NCI-H82 (cell line): ENCODE measurements at regions not wholly inside any gene's neighbourhood (a gene's known extent, or its start where the extent isn't known, plus 50 kb on each side); places are given as distances from the start of the nearest gene placed in this dataset.
"Not testable (repeated sequence)": the region's sequence is repeated elsewhere in the genome, so short reads cannot be mapped to it uniquely, and the experiment has no call there.

Source experiments
- DNase-seq: peaks from one replicate; lab custom pipeline; 2025; lab: John Stamatoyannopoulos, UW

DNA sequence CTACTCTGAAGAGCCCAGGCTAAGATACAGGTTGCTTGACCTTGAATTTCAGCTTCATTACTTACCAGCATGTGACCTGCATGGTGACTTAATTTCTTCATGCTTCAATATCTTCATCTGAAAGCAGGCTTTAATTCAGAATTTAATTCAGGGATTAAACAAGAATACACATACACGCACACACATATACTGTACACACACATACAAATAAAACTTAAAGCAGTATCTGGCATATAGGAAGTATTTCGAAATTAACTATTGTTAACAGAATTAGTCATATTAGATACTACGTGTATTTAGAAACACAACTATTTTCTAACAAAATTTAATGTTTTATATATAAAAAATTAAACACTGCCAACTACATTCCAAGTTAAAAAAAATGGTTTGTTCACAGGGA, 640.3 kb downstream of the SLC6A15 start:
- no peak for DNase-seq

DNA sequence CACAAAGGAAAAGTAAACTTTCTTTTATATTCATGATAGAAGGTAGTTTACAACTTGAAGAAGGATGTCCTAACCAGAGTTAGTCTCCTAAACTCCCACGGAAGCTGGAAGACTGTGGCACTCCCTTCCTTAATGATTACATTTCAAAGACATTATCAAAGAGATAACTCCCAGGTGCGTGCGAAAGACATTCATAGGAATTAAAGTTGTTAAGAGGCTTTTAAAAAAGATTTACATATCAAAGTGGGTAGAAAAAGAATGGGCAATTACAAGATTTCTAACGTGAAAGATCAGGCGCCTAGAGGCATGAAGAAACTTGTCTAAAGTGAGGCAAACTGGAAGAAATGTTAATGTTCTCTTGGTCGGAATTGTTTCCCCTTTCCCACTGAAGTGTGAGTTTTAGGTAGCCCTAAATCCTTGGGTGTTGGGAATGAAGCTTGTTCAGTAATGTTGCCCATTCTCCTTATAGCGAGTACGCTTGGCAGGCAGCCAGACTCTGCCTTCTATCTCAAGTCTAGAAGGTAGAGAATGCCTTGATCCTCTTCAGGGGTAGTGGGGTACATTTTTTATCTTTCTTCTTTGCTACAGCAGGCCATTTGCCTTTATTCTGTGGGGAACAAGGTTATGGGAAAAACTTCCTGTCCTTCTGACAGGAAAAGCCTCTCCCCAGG, 642.0 kb downstream of the SLC6A15 start:
- peak; percentile 49 for DNase-seq

DNA sequence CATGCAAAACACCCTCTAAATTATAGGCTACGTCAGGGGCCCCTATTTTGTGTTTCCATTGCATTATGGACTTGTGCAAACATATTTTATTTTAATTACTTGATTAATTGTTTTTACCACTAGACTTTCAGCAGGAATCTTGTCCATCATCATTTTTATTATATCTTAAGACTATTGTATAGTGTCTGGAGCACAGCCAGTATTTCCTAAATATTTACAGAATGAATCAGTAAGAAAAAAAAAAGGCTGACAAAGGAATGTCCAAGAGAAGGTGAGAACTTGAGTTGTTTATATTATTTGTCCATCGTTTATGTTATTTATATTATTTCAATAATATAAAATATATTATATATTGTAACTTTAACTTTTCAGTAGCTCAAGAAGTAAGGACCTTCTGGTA, 664.7 kb downstream of the SLC6A15 start:
- DNase-seq, result no peak

DNA sequence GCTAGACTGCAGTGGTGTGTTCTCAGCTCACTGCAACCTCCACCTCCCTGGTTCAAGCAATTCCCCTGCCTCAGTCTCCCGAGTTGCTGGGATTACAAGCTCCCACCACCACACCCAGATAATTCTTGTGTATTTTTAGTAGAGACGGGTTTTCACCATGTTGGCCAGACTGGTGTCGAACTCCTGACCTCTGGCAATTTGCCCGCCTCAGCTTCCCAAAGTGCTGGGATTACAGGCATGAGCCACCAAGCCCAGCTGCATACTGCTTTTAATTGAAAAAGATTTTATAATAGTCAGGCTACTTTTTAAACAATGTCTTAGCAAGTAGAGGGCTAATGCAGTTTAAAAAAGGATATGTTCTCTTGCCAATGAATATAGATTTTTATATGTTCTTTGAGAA, 668.9 kb downstream of the SLC6A15 start:
- DNase-seq, result no peak

DNA sequence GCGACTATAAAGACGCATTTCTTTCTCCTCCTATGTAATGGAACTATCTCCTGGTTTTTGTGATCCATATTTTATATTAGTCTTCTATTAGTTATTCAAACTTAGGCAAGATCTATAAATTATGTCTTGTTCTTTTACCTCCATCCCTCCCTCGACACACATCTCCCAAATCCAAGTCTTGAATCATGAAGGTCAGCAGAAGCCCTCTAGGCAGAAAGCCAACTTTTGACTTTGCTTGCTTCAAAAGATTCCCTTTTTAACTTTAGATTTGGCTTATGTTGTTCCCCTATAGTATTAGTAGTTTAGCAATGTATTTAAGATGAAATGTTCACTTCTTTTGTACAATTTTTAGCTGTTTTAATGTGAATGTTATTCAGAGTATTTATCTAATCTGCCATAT, 689.8 kb downstream of the SLC6A15 start:
- DNase-seq, result no peak

DNA sequence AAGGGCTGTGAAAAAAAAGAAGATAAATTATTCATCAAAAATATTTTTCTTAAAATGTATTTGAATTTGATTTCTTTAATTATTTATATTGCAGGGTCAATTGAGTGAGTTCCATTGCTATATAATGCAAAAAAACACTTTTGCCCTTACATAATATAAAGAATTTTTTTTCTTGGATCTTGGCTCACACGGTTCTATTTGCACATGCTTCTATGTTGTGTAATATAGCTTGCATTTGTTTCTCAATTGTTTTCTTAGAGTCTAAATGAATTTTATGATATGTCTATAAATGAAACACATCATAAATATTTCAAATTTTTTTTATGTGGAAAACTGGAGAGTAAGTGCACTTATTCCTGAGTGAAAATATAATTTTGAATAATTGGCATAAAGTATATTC, 694.2 kb downstream of the SLC6A15 start:
- no peak for DNase-seq

DNA sequence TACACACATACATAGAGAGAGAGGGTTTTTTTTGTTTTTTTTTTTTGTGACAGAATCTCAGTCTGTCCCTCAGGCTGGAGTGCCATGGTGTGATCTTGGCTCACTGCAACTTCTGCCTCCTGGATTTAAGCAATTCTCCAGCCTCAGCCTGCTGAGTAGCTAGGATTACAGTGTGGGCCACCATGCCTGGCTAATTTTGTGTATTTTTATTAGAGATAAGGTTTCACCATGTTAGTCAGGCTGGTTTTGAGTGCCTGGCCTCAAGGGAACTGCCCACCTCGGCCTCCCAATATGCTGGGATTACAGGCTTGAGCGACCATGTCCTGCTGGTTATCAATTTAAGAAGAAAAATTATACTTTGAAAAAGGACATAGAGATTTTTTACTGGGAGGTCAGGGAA, 710.6 kb downstream of the SLC6A15 start:
- no peak for DNase-seq

DNA sequence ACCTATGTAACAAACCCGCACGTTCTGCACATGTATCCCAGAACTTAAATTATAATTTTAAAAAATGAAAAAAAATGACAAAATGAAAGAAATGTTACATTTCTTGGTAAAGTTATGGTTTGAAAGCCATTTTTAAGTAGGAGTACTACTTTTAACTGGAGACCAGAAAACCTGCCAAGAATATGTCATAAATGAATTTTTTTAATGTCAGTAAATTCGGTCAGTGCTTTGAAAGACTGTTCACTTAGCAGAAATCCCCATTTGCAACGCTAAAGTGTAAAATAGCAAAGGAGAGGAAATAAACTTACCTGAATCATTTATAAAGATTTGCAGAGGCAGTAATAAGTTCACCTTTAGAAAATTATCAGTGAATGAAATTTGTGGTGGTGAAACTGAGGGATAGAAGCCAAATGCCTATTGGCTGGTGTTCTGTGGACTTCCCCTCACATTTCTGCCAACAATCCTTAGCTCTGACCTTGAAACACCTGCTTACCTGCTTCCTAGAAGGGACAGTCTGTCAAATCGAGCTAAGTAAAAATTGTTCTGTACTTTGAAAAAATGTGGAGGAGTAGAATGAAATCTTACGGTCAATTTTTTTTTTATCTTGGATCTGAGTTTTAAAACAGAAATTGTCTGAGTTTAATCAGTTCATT, 714.2 kb downstream of the SLC6A15 start:
- DNase-seq, result no peak

DNA sequence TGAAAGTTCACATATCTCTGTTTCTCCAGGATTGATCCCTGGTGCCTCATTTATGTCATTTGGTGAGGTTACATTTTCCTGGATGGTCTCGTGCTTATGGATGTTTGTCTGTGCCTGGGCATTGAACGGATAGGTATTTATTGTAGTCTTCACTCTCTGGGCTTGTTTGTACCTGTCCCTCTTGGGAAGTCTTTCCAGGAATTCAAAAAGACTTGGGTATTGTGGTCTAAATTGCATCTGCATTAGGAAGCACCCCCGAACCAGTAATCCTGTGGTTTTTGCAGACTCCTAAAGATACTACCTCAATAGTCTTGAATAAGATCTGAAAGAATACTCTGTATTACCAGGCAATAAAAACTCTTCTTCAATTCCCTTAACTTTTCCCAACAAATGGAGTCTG, 720.8 kb downstream of the SLC6A15 start:
- DNase-seq, result no peak

DNA sequence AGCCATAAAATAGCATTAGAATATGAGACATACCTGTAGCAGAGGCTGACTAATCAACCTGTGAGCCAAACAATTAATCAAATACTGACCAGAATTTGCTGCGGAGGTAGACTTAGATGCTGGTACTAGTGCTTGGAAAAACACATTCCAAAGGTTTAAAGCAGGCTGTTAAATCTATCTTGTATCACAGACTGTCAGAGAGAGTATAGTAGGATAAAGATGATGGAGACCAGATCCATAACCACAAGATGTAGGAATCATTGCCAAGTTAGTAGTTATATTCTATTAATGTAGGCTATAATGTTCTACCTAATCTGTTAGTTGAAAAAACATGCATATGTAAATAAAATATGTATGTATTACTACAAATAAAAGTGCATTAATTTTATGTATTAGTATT, 726.2 kb downstream of the SLC6A15 start:
- no peak for DNase-seq

DNA sequence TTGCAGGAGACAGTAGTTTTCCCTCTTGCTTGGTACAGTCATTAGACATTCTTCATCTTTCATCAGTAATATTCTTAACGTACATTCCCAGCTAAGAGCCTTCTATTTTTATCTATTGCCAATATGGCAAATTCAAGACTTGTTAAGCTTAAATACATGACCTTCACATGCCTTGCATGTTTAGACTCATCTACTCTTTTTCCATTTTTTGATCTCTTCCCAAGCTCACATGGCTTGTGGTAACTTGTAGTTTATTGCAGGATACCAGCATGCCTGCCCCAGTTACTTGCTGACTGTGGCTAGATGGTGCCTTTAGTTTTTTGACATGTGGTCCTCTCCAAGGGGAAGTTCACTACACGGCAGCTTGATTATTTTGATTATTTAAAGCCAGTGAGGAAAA, 729.0 kb downstream of the SLC6A15 start:
- DNase-seq, result no peak

DNA sequence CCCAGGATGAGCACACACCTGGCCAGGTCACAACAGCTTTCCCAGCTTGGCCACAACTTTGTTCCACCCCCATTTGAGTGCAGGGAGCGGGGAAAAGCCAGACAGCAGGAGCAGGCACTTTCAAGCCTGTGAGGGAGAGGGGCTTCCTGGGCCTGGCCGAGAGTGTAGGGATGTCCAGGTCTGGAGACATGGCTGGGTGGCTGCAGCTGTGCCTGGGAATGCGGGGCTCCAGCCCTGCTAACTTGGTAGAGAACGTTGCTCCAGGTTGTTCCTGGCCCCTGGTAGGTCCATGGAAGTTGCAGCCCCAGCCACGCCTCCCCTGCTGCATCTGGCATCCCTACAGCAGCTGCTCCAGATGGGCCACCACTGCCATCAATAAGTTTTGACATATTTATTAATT, 738.5 kb downstream of the SLC6A15 start:
- no peak for DNase-seq

DNA sequence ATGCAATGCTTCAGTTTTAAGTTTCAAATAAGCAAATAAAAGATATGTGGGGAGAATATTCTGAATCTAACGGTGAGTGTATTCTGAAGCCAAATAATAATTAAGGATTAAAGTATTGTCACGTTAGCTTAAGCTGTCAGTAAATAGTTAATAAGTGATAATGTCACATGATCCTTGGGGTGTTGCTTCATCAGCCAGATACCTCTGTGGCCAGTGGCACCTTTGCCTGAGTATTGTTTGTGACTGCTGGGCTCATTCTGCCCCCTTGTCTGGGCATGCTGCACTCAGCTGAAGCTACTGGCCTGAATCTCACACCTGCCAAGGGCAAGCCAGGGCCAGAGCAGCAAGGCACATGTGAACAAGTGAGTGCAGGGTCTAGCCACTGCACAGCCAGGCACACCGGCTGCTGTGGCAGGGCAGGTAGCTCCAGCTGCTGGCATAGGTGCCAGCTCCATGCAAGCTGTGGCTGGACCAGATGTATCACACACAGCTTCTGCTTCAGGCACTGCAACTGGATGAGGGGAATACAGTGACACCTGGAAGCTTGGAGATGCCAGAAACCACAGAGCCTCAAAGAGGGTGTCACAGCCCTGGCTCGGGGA, 739.7 kb downstream of the SLC6A15 start:
- no peak for DNase-seq

DNA sequence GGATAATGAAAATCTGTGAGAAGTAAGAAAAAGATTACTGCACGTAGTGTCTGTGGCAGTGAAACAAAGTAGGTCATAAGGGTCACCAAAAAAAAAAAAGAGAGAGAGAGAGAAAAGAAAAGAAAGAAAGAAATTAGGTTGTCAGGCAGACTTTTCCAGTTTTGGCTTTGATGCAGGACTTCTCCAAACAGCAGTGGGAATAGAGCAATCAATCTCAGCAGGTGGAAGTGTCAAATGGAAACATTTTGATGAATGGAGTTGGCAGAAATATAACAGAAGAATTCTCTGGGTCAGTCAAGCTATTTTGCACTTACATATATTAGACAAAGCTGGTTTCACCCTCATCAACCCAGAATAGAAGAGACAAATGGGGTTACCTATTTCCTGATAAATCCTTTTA, 745.8 kb downstream of the SLC6A15 start:
- DNase-seq, result no peak

DNA sequence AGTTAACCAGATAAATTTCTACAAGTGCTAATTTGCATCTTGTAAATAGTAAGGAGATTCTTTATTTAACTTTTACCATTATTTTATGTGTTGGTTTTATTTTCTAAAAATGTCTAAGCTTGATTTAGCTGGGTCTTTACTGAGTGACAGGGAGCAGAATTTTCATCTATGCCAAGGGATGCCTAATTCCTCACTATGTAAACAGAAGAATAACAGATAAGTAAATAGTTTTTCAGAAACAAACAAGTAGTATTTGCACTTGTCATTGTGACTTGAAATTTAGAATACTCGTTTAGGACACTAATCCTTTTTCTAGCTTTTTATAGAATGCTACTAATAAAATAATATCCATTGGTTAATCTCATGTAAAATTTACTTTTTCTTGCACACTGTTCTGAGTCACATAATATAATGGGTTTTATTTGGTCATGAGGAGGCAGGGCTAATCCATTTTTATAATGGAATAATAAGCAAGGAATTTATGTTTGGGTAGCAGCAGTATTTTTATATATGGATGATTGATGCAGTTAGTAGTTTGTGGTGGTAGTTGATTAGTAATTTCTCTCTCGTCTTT, 746.5 kb downstream of the SLC6A15 start:
- no peak for DNase-seq

DNA sequence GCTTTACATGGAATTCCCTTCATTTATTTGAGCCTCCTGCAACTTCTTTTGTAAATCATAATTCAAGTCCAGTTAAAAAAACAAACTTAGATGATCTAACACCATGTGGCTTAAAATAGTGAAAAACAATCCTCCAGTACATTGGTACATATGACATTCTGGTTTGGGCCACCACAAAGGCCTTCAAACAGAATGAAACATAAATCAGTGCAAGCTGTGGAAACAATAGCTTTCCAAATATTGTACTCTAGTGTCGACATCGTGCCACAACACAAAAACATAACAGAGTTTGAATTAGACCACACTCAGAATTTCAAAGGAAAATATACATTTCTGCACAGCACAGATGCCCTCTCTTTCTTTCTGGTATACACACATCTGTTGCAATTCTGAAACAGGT, 751.3 kb downstream of the SLC6A15 start:
- no peak for DNase-seq

DNA sequence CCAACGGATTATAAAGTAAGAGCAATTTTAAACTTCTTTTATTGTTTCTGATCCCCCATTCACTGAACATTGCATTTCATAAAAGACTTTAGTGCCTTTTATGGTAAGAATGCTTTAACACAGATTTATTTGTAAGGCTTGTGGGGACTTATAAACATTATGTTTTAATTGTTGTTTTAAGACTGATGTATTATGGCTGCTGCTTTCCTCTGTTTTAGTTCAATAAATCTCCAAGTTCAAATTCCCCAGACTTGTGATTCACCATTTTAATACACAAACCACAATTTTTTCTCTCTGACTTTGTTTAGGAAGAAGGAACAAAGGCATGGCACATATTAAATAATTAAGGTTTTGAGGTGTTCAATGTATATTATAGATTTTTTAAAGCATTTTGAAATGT, 753.3 kb downstream of the SLC6A15 start:
- no peak for DNase-seq

DNA sequence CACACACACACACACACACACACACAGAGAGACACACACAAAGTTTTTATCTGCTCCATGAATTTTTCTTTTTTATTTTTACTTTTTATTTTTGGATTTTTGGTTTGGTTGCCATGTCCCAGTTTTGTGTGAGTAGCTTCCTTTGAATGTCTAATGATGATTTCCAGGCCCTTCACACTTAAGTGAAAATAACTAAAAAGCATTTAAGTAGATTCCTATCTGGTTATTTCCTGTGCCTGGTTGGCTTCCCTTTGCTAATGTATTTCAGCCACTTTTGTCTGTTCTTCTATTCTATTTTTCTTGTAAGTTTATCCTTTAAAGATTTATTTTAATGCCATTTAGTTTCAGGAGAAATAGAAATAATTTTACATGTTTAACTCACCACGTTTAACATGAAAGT, 755.4 kb downstream of the SLC6A15 start:
- DNase-seq, result no peak

DNA sequence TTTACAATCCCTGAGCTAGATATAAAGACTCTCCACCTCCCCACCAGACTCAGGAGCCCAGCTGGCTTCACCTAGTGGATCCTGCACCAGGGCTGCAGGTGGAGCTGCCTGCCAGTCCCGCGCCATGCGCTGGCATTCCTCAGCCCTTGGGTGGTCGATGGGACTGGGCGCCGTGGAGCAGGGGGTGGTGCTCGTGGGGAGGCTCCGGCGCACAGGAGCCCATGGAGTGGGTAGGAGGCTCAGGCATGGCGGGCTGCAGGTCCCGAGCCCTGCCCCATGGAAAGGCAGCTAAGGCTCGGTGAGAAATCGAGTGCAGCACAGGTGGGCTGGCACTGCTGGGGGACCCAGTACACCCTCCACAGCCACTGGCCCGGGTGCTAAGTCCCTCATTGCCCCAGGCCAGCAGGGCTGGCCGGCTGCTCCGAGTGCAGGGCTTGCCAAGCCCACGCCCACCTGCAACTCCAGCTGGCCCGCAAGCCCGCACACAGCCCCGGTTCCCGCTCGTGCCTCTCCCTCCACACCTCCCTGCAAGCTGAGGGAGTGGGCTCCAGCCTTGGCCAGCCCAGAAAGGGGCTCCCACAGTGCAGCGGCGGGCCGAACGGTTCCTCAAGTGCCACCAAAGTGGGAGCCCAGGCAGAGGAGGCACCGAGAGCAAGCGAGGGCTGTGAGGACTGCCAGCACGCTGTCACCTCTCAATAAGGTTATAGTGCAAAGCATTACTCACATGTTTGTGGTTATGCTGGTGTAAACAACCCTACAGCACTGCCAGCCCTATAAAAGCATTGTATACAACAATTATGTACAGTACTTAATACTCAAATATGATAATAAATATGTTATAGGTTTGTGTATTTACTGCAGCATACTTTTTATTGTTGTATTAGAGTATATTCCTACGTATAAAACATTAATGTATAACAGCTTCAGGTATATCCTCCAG, 757.3 kb downstream of the SLC6A15 start:
- DNase-seq, result not testable (repeated sequence)

DNA sequence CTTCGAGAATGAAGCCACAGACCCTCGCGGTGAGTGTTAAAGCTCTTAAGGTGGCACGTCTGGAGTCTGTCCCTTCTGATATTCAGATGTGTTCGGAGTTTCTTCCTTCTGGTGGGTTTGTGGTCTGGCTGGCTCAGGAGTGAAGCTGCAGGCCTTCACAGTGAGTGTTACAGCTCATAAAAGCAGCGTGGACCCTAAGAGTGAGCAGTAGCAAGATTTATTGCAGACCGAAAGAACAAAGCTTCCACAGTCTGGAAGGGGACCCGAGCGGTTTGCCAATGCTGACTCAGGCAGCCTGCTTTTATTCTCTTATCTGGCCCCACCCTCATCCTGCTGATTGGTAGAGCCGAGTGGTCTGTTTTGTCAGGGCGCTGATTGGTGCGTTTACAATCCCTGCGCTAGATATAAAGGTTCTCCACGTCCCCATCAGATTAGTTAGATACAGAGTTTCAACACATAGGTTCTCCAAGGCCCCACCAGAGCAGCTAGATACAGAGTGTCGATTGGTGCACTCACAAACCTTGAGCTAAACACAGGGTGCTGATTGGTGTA, 758.1 kb downstream of the SLC6A15 start:
- not testable (repeated sequence) for DNase-seq

DNA sequence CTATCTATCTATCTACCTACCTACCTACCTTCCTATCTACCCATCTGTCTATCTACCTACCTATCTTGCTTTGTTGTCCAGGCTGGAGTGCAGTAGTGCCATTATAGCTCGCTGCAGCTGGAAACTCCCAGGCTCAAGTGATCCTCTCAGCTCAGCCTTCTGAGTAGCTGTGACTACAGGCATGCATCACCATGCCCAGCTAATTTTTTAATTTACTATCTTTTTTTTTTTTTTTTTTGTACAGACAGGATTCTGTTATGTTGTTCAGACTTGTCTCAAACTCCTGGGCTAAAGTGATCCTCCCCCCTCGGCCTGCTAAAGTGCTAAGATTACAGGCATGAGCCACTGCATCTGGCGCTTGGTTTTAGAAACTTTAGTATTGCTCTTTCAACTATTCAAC, 762.4 kb downstream of the SLC6A15 start:
- no peak for DNase-seq

DNA sequence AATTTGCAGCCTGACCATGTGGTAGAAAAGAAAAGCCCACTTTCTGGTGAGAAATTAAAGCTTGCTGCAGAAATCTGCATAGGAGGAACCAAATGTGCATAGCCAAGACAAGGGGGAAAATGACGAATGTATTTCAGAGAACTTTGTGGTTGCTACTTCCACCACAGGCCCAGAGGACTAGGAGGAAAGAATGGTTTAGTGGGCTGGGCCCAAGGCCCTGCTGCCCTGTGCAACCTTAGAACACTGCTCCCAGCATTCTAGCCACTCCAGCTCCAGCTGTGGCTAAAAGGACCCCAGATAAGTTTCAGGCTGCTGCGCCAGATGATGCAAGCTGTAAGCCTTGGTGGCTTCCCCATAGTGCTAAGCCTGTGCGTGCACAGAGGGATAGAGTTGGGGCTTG, 764.3 kb downstream of the SLC6A15 start:
- DNase-seq, result no peak
